Smooth muscle cell (in vitro differentiated cells): ENCODE measurements at regions not wholly inside any gene's neighbourhood (a gene's known extent, or its start where the extent isn't known, plus 50 kb on each side); places are given as distances from the start of the nearest gene placed in this dataset.

Source experiments
- DNase-seq: peaks from one replicate; lab custom pipeline; 2025; ENCODE audit not compliant: unreplicated experiment; lab: John Stamatoyannopoulos, UW
- H2AFZ ChIP-seq: fragments of 200-600 bp; sonication (generic); 2 replicates; pipeline ENCODE4 v1.6.0; 2016; ENCODE audit warnings: antibody characterized with exemption, low read depth, mild to moderate bottlenecking
- H3F3A ChIP-seq: fragments of 200-600 bp; sonication (generic); 2 replicates; pipeline ENCODE4 v1.6.0; 2017; ENCODE audit warnings: antibody characterized with exemption, low read depth
- H3K27ac ChIP-seq: fragments of 200-600 bp; sonication (generic); 2 replicates; pipeline ENCODE4 v1.5.1; 2016; ENCODE audit warnings: low read depth, mild to moderate bottlenecking
- H3K27me3 ChIP-seq: fragments of 200-600 bp; sonication (generic); 2 replicates; pipeline ENCODE4 v1.6.1; 2016; ENCODE audit warnings: low read depth, mild to moderate bottlenecking
- H3K36me3 ChIP-seq: fragments of 200-600 bp; sonication (generic); 2 replicates; pipeline ENCODE4 v1.5.1; 2016; ENCODE audit warnings: low read depth
- H3K4me1 ChIP-seq: fragments of 200-600 bp; sonication (generic); 2 replicates; pipeline ENCODE4 v1.5.1; 2016; ENCODE audit warnings: low read depth
- H3K4me2 ChIP-seq: fragments of 200-600 bp; sonication (generic); 2 replicates; pipeline ENCODE4 v1.6.0; 2016; ENCODE audit warnings: mild to moderate bottlenecking
- H3K4me3 ChIP-seq: fragments of 200-600 bp; sonication (generic); 2 replicates; pipeline ENCODE4 v1.5.1; 2016; ENCODE audit warnings: mild to moderate bottlenecking
- H3K79me2 ChIP-seq: fragments of 200-600 bp; sonication (generic); 2 replicates; pipeline ENCODE4 v1.6.0; 2016; ENCODE audit warnings: low read depth, mild to moderate bottlenecking
- H3K9ac ChIP-seq: fragments of 200-600 bp; sonication (generic); 2 replicates; pipeline ENCODE4 v1.6.0; 2016; ENCODE audit warnings: low read depth
- H3K9me3 ChIP-seq: fragments of 200-600 bp; sonication (generic); replicated peaks from 2 replicates; pipeline ENCODE4 v1.5.1; 2016; ENCODE audit warnings: low read depth
- H4K20me1 ChIP-seq: fragments of 200-600 bp; sonication (generic); 2 replicates; pipeline ENCODE4 v1.6.0; 2016; ENCODE audit warnings: low read depth
- WGBS: methylation state at CpG from one replicate; pipeline ENCODE4 v1.1.7; 2016; ENCODE audit warnings: low lambda C conversion rate; 5-methylcytosine and 5-hydroxymethylcytosine counted together
- TF ChIP-seq, protein P1 (sequence below): fragments of 200-600 bp; sonication (generic); IDR thresholded peaks from 2 replicates; pipeline ENCODE4 v1.5.1; 2017; ENCODE audit warnings: borderline replicate concordance, mild to moderate bottlenecking, antibody characterized with exemption; ENCODE audit not compliant: insufficient read depth, poor library complexity, severe bottlenecking

DNA sequence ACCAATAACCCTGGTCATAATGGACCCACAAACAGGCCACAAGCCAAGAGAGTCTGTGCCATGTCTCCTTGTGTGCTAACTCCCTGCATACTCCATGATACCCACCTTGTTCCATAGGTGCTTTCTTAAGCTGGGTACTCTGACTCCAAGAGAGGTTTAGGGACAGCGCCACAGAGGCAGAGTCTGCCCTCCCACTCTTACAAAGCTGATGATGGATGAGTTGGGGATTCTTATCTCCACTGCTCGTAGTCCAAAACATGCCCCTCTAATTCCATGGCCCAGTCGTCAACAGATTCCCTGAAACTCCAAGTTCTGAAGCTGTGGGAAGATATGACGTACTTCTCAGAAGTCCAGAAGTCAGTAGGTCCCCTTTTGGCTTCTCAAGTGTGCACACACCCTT is 184.4 kb upstream of the CCL2 start:
- Histone ChIP-seq H4K20me1 (no peaks in the 10 kb centered on the region), H3F3A (no peaks in the 10 kb centered on the region), H3K4me3 (no peak overlapping the region), H3K4me2 (no peak overlapping the region), H3K27ac (no peak overlapping the region), H2AFZ (no peak overlapping the region), H3K36me3 (no peaks in the 10 kb centered on the region), H3K9me3 (no peaks in the 10 kb centered on the region), H3K4me1 (no peaks in the 10 kb centered on the region), H3K9ac (no peak overlapping the region), H3K27me3 (no peaks in the 10 kb centered on the region), H3K79me2 (no peaks in the 10 kb centered on the region)
- 83% methylated on average over 4 of the region's 4 CpGs for WGBS
- DNase-seq = no peak
- TF ChIP-seq, protein P1, sequence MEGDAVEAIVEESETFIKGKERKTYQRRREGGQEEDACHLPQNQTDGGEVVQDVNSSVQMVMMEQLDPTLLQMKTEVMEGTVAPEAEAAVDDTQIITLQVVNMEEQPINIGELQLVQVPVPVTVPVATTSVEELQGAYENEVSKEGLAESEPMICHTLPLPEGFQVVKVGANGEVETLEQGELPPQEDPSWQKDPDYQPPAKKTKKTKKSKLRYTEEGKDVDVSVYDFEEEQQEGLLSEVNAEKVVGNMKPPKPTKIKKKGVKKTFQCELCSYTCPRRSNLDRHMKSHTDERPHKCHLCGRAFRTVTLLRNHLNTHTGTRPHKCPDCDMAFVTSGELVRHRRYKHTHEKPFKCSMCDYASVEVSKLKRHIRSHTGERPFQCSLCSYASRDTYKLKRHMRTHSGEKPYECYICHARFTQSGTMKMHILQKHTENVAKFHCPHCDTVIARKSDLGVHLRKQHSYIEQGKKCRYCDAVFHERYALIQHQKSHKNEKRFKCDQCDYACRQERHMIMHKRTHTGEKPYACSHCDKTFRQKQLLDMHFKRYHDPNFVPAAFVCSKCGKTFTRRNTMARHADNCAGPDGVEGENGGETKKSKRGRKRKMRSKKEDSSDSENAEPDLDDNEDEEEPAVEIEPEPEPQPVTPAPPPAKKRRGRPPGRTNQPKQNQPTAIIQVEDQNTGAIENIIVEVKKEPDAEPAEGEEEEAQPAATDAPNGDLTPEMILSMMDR = no peak

- WGBS = 92% methylated on average over 11 of the region's 11 CpGs
- Histone ChIP-seq H3K4me2 (no peak overlapping the region), H3K27ac (no peak overlapping the region), H3K9me3 (no peaks in the 10 kb centered on the region), H3K4me1 (no peaks in the 10 kb centered on the region), H3F3A (no peaks in the 10 kb centered on the region), H3K36me3 (no peaks in the 10 kb centered on the region), H2AFZ (no peak overlapping the region), H3K79me2 (no peaks in the 10 kb centered on the region), H3K9ac (no peak overlapping the region), H4K20me1 (no peaks in the 10 kb centered on the region), H3K27me3 (peaks cover 2% of the 10 kb centered on the region), H3K4me3 (no peak overlapping the region)
- TF ChIP-seq, protein P1 = no peak
- no peak for DNase-seq
Observed at GRCh38 chr17:34071886-34072420, 183.1 kb upstream of the CCL2 start.

DNA sequence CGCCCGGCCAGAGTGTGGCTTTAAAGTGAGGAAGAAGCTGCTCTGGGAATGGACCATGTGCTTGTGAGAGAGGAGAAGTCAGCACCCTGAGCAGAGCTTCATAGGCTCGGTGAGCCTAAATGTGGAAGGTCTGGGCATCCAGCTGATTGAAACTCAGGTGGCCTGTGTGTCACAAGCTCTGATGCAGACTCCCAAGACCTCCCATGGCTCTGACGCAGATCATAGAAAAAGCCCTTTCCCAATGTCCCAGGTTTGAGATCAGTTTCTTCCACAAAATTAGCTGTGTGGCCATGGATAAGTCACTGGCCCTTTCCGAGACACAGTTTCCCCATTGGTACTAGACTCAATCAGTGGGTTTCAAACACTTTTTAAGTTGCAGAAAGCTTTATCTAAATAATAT is 180.0 kb upstream of the CCL2 start:
- Histone ChIP-seq H3K4me3 (no peak overlapping the region), H4K20me1 (no peaks in the 10 kb centered on the region), H3F3A (no peaks in the 10 kb centered on the region), H3K27ac (no peak overlapping the region), H3K9ac (no peak overlapping the region), H3K9me3 (no peaks in the 10 kb centered on the region), H2AFZ (no peak overlapping the region), H3K4me1 (no peaks in the 10 kb centered on the region), H3K36me3 (no peaks in the 10 kb centered on the region), H3K4me2 (no peak overlapping the region), H3K27me3 (peaks cover 15% of the 10 kb centered on the region), H3K79me2 (no peaks in the 10 kb centered on the region)
- TF ChIP-seq, protein P1 = no peak
- no peak for DNase-seq
- 95% methylated on average over 5 of the region's 5 CpGs for WGBS
